ENCODE measurements at regions not wholly inside any gene's neighbourhood (a gene's known extent, or its start where the extent isn't known, plus 50 kb on each side); places are given as distances from the start of the nearest gene placed in this dataset.

- Histone ChIP-seq H3K9me3 (ENCODE audit: control insufficient read depth in 1 of 2, insufficient read depth in 1 of 2, low read length in 2 of 2) (peaks cover 15 to 20% of the 10 kb centered on the region in 2 experiments), H3K27me3 (ENCODE audit: control insufficient read depth in 1 of 2, insufficient read depth in 2 of 2, low read length in 2 of 2) (no peaks in the 10 kb centered on the region), H3K27ac (ENCODE audit: low read depth in 1 of 2, low read length in 2 of 2) (no peak overlapping the region), H3K4me1 (ENCODE audit: insufficient read depth, low read length) (no peaks in the 10 kb centered on the region), H3K36me3 (ENCODE audit: insufficient read depth, low read length) (no peaks in the 10 kb centered on the region), H3K4me3 (ENCODE audit: low read length) (no peak overlapping the region)
- no peak for DNase-seq
- Mint-ChIP-seq H3K27me3 (no peaks in the 10 kb centered on the region), H3K36me3 (ENCODE audit: low read depth) (no peaks in the 10 kb centered on the region), H3K27ac (no peak overlapping the region), H3K9me3 (peaks cover 10% of the 10 kb centered on the region), H3K4me1 (ENCODE audit: low read depth) (no peaks in the 10 kb centered on the region), H3K4me3 (no peak overlapping the region)
- ChIA-PET CTCF (no interaction called here), POLR2A (no interaction called here)
- intact Hi-C loops (cut with DNase I, micrococcal nuclease) = no loop called here
- TF ChIP-seq, protein P1, sequence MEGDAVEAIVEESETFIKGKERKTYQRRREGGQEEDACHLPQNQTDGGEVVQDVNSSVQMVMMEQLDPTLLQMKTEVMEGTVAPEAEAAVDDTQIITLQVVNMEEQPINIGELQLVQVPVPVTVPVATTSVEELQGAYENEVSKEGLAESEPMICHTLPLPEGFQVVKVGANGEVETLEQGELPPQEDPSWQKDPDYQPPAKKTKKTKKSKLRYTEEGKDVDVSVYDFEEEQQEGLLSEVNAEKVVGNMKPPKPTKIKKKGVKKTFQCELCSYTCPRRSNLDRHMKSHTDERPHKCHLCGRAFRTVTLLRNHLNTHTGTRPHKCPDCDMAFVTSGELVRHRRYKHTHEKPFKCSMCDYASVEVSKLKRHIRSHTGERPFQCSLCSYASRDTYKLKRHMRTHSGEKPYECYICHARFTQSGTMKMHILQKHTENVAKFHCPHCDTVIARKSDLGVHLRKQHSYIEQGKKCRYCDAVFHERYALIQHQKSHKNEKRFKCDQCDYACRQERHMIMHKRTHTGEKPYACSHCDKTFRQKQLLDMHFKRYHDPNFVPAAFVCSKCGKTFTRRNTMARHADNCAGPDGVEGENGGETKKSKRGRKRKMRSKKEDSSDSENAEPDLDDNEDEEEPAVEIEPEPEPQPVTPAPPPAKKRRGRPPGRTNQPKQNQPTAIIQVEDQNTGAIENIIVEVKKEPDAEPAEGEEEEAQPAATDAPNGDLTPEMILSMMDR (IDR thresholded peaks at IDR 0.05) = no peak
- ATAC-seq (ENCODE audit: poor library complexity) = no peak
These were observed 527.2 kb downstream of the TMEM114 start for GRCh38 chr16:8063159-8063558.

DNA sequence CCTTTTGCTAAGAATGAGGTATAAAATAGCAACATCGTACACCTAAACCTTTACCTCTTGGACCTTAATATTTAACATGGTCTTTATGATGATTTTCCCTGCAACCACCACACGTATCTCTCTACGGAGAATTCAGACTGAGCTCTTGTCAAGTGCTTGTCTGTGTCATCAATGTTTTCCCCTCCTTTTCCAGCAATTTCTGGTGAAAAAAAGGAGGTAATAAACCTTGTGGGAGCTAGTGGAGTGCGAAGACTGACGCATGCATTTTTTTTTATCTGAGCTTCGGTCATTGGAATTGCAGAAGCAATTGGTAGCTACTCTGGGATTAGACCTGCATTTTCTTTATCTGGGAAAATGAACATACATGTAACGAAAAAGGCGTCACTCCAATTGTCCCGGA, 527.6 kb downstream of the TMEM114 start:
- Histone ChIP-seq H3K36me3 (ENCODE audit: insufficient read depth, low read length) (no peaks in the 10 kb centered on the region), H3K4me3 (ENCODE audit: low read length) (no peak overlapping the region), H3K27ac (ENCODE audit: low read depth in 1 of 2, low read length in 2 of 2) (no peak overlapping the region), H3K4me1 (ENCODE audit: insufficient read depth, low read length) (no peaks in the 10 kb centered on the region), H3K27me3 (ENCODE audit: control insufficient read depth in 1 of 2, insufficient read depth in 2 of 2, low read length in 2 of 2) (no peaks in the 10 kb centered on the region), H3K9me3 (ENCODE audit: control insufficient read depth in 1 of 2, insufficient read depth in 1 of 2, low read length in 2 of 2) (peaks cover 15 to 19% of the 10 kb centered on the region in 2 experiments)
- Mint-ChIP-seq H3K27ac (no peak overlapping the region), H3K4me3 (no peak overlapping the region), H3K27me3 (no peaks in the 10 kb centered on the region), H3K36me3 (ENCODE audit: low read depth) (no peaks in the 10 kb centered on the region), H3K9me3 (peaks cover 9% of the 10 kb centered on the region), H3K4me1 (ENCODE audit: low read depth) (no peaks in the 10 kb centered on the region)
- no peak for ATAC-seq (ENCODE audit: poor library complexity)
- POLR2A ChIA-PET = no interaction called here
- DNase-seq = no peak
- TF ChIP-seq, protein P1 (IDR thresholded peaks at IDR 0.05) = no peak
- CTCF ChIA-PET = no interaction called here
- intact Hi-C loops (cut with DNase I, micrococcal nuclease) = no loop called here

DNA sequence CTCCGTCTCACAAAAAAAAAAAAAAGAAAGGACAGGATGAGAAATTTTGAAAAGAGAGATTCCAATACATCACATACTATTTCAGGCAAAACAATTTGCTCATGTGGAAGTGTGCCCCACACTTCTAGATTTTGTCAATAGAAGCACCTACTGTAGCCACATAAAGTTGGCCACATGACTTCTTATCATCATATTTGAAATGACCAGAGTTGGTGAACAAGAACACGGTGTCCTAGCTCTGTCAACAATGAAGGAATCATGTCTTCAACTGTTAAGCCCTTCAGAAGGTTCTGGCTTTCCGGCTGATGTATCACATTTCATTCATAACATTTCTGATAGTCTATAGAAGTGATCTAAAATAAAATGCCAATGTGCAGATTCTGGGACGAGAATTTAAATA, 534.5 kb downstream of the TMEM114 start:
- no peak overlapping the region for H3K4me3 ChIP-seq (ENCODE audit: low read length)
- no peaks in the 10 kb centered on the region for H3K4me1 ChIP-seq (ENCODE audit: insufficient read depth, low read length)
- Mint-ChIP-seq H3K27me3 (no peaks in the 10 kb centered on the region), H3K4me3 (no peak overlapping the region), H3K27ac (no peak overlapping the region), H3K36me3 (ENCODE audit: low read depth) (no peaks in the 10 kb centered on the region), H3K4me1 (ENCODE audit: low read depth) (no peaks in the 10 kb centered on the region), H3K9me3 (peaks cover 8% of the 10 kb centered on the region)
- TF ChIP-seq, protein P1 (IDR thresholded peaks at IDR 0.05) = no peak
- POLR2A ChIA-PET = no interaction called here
- H3K9me3 ChIP-seq (ENCODE audit: control insufficient read depth in 1 of 2, insufficient read depth in 1 of 2, low read length in 2 of 2) = no peaks in the 10 kb centered on the region
- H3K27ac ChIP-seq (ENCODE audit: low read depth in 1 of 2, low read length in 2 of 2) = no peak overlapping the region
- intact Hi-C loops (cut with DNase I, micrococcal nuclease) = no loop called here
- CTCF ChIA-PET = no interaction called here
- H3K36me3 ChIP-seq (ENCODE audit: insufficient read depth, low read length) = no peaks in the 10 kb centered on the region
- DNase-seq (no peak), ATAC-seq (ENCODE audit: poor library complexity) (no peak)
- no peaks in the 10 kb centered on the region for H3K27me3 ChIP-seq (ENCODE audit: control insufficient read depth in 1 of 2, insufficient read depth in 2 of 2, low read length in 2 of 2)

All from CD4-positive, alpha-beta T cell (primary cell).